ENCODE measurements at regions not wholly inside any gene's neighbourhood (a gene's known extent, or its start where the extent isn't known, plus 50 kb on each side); places are given as distances from the start of the nearest gene placed in this dataset.

- no peak for DNase-seq
Observed at GRCh38 chr2:62364791-62365528, 141.0 kb downstream of the TMEM17 start.

DNA sequence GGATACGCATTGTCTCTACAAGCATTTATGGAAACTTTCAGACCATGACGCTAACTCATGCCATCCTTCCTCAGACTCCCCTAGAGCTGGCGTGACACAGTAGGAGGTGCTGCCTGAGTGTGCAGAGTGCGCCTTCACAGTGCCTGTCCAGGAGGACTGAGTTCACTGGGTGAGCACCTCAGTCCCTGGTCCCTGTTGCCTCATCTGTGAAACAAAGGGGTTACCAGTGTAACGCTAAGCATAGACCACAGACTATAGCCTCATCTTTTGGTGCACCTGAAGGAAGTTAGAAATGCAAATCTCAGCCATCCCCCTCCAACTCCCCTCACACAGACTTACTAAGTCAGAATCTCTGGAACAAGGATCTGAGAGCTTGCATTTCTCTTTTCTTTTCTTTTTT lies 142.8 kb downstream of the TMEM17 start:
- DNase-seq = no peak

DNA sequence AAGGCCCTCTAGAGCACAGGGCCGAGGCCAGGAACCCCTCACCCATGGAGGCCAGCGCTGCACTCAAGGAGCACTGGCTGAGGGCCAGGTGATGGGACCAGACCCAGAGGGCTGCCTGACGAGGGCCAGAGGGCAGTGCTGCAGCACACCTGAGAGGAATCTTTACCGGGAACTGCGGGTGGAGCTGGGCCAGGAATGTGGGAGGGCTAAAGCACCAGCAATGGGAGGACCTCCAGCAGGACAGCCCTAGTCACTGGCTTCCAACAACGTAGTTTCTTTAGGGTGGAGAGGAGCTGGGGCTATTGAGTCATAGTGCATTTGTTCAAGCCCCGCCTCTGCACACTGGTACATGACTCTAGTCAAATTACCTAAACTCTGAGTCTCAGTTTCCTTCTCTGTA lies 143.4 kb downstream of the TMEM17 start:
- no peak for DNase-seq

- no peak for DNase-seq
Observed at GRCh38 chr2:62361964-62362363, 144.0 kb downstream of the TMEM17 start.

DNA sequence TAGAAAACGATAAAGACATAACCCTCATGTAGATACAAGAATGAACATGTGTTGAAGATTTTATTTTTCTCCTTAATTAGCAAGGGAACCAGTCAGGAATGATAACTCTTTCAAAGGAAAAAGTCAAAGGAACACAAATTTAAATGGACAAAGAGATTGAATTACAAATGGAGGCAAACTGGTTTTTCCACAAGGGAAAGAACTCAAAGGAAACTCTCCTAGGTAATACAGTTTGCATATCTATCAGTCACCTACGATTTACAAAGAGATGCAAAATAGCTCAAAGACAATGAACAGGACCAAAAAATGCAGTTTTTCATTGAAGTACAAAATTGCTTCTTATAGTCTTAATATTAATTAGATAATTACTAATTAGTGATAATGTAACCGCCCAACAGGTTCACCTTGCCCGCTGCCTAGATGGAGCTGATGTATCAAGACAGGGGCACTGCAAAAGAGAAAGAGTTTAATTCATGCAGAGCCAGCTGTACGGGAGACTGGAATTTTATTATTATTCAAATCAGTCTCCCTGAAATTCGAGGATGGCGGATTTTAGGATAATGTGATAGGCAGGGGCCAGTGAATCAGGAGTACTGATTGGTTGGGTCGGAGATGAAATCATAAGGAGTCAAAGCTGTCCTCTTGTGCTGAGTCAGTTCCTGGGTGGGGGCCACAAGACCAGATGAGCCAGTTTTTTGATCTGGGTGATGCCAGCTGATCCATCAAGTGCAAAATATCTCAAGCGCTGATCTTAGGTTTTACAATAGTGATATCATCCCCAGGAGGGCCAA lies 151.0 kb downstream of the TMEM17 start:
- no peak for DNase-seq

GRCh38 chr2:62352031-62352430 lies 154.0 kb downstream of the TMEM17 start:
- no peak for DNase-seq

DNA sequence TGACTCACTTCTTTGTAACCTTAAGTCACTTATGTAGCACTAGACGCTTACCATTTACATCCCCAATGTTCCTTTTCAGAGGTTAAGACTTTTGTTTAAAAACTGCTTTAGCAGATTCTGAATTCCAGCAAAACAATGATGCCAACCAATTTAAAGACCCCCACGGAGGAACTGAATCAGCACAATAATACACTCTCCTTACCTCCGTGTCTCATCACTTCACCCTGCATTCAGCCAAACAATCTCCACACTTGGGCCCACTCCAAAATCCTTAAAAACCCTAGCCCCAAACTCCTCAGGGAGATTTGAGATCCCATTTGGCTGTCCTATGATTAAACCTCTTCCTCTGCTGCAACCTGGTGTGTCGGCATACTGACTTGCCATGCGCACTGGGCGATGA lies 153.9 kb downstream of the B3GNT2 start:
- no peak for DNase-seq

DNA sequence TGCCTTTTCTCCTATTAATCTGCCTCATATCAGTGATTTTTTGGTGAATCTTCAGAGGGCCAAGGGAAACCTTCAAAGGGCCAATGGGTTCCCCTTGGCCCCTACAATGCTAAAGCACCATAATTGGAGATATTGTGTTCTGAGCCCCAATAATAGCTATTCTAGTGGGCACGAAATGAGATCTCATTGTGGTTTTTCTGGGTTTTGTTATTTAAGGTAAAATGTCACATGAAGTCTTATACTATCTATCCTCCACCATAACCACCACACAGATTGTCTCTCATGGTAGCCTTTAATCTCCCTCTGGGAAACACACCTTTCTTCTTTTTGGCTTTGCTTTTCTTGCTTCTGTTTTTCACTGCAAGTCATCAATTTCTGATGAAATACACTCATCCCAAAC lies 152.8 kb downstream of the B3GNT2 start:
- no peak for DNase-seq

DNA sequence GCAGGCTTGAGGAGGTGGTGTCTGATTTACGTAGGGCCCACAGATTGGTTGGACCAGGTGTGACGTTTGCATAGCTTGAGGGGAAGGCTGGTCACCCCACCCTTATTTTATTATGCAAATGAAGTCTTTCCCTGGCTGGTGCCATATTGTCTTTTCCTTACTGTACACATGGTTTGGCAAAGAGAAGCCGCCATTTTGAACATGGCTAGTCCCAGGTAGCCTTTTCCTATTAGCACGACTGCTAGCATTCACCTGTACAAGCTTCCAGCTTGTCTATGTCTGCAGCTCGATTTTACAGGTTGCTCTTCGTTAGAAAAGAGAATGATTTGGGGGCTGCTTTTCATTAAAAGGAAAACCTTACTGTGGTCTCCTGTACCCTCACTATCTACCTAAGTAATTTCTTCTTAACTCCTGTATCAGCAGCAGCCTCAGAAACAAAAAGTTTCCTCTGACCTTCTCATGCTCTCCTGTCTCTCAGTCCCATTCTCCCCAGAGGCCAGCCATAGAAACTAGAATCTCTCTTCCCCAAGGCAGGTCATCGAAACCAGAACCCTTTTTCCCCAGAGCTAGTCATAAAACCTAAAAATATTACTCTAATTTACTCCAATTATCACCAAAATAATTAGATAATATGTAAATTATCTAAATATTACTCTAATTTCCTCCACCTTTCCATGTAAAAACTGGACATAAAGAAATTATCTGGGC lies 151.8 kb downstream of the B3GNT2 start:
- no peak for DNase-seq

- DNase-seq = no peak
Observed at GRCh38 chr2:62344472-62344871, 148.6 kb downstream of the B3GNT2 start.

DNA sequence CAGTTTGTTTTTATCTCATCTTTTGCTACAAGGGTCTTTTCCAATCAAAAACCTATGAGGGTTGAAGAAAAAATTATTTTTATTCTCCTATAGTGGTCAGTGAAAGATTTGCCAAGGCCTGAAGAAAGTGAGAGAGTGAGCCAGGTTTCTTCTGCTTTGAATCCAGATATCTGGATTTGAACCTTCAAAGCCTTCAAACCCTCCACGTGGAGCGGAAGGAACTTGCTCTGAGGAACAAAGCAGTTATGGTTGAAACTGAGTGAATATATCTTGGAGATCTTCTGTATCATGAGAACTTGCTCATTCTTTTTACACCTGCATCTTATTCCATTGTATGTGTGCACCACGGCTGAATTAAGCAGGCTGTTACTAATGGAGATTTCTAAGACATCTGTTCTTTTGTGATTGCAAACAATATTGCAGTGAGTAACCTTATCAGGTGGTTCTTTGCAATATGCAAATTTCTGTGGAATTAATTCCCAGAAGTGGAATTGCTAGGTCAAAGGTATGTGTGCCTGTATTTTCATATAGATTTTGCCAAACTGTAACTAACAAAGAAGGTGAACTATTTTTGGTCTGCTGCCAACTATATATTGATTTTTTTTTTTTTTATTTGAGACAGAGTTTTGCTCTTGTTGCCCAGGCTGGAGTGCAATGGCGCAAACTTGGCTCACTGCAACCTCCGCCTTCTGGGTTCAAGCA lies 147.9 kb downstream of the B3GNT2 start:
- no peak for DNase-seq

- no peak for DNase-seq
Observed at GRCh38 chr2:62343206-62343605, 147.3 kb downstream of the B3GNT2 start.

- no peak for DNase-seq
Observed at GRCh38 chr2:62340994-62341484, 145.1 kb downstream of the B3GNT2 start.

GRCh38 chr2:62339837-62340236 lies 143.9 kb downstream of the B3GNT2 start:
- no peak for DNase-seq

GRCh38 chr2:62339413-62339812 lies 143.5 kb downstream of the B3GNT2 start:
- no peak for DNase-seq

- no peak for DNase-seq
Observed at GRCh38 chr2:62338111-62338510, 142.2 kb downstream of the B3GNT2 start.

DNA sequence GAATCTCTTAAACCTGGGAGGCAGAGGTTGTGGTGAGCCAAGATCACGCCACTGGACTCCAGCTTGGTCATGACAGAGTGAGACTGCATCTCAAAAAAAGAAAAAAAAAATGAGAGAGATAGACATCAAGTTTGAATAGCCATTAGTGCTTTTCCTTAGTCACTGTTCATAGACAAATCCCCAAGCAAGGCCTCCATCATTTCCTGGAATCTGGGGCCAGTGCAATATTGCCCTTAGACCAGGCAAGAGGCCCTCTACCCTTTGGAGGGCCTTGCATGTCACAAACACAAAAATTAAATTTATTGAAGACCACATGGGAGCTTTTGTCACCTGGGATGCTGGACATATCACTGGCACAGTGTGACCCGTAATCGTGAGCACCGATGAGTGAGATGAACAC lies 141.5 kb downstream of the B3GNT2 start:
- no peak for DNase-seq

DNA sequence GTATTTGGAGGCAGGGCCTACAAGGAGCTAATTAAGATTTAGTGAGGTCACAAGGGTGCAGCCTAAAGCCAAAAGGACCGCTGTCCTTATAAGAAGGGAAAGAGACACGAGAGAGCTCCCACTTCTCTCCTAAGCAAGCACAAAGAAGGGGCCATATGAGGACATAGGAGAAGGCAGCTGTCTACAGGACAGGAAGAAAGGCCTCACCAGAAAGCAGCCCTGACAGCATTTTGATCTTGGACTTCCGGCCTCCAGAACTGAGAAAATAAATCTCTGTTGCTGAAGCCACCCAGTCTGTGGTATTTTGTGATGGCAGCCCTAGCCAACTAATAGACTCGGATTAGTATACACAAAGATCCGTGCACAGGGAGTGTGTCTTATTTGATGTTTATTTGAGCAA lies 139.7 kb downstream of the B3GNT2 start:
- DNase-seq = no peak

GRCh38 chr2:62334440-62335058 lies 138.6 kb downstream of the B3GNT2 start:
- no peak for DNase-seq

- no peak for DNase-seq
Observed at GRCh38 chr2:62334009-62334408, 138.1 kb downstream of the B3GNT2 start.

- DNase-seq = no peak
Observed at GRCh38 chr2:62330959-62331358, 135.0 kb downstream of the B3GNT2 start.

GRCh38 chr2:62329797-62330196 lies 133.9 kb downstream of the B3GNT2 start:
- no peak for DNase-seq

DNA sequence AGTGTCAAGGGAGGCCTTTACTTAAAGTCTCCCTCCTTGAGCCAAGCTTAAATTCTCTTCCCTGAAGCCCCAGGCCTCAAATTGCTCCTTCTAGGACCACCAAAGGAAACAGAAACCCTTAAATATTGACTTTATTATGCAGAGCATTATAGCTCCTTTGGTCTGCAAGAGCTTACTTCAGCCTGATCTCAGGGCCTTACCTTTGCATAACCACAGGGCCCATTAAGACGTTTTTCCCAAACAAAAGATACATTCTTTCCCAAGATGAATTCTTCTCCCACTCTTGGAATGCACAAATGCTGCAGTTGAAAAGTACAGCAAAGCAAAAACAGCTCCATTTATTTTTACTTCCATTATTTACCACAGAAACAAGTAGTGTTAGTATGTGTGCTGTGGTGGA lies 130.8 kb downstream of the B3GNT2 start:
- no peak for DNase-seq

Data from CD4-positive, alpha-beta T cell treated with Interferon gamma for 1 hour (primary cell).